HG03025 (cell line): ENCODE measurements at regions not wholly inside any gene's neighbourhood (a gene's known extent, or its start where the extent isn't known, plus 50 kb on each side); places are given as distances from the start of the nearest gene placed in this dataset.

Experiments used
- ATAC-seq: cut with Tn5 transposase; IDR thresholded peaks from one replicate; pipeline ENCODE4 v1.9.1; 2021; ENCODE audit warnings: mild to moderate bottlenecking, moderate library complexity; ENCODE audit not compliant: unreplicated experiment, low FRiP score

GRCh38 chr6:63371104-63371715 lies 51.4 kb upstream of the LGSN start:
- ATAC-seq = no peak

GRCh38 chr6:63372951-63373533 lies 53.3 kb upstream of the LGSN start:
- ATAC-seq = no peak

- ATAC-seq = no peak
These were observed 69.5 kb upstream of the LGSN start for GRCh38 chr6:63389191-63389844.

- no peak for ATAC-seq
These were observed 71.6 kb upstream of the LGSN start for GRCh38 chr6:63391203-63391970.

DNA sequence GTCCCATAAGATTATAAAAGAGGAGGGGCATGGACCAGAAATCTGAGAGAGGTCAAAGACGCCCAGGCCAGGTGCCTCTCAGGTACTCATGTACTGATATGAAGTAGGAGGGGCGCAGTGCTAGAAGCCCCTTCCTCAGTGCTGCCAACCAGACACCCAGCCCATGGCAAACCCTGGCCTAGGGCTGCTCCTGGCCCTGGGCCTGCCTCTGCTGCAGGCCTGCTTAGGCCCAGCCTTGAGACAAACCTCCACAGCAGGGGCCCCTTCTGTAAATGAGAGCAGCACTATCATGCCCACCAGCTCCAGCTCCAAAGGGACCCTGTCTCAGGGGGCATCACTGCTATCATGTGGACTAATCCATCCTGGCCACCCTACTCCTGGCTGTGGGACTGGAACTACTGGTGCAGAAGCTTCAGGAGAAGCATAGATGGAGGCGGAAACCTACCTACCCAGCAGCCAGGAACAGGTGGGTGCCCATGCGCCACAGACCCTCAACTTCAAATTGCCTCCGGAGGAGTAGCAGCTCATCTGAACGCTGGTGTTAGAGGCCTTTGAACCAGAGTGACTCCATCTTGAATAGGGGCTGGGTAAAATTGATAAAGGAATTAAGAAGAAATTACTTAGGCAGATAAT lies 72.4 kb upstream of the LGSN start:
- no peak for ATAC-seq

- no peak for ATAC-seq
These were observed 75.0 kb upstream of the LGSN start for GRCh38 chr6:63394656-63395308.

GRCh38 chr6:63395381-63395780 lies 75.6 kb upstream of the LGSN start:
- ATAC-seq = no peak

DNA sequence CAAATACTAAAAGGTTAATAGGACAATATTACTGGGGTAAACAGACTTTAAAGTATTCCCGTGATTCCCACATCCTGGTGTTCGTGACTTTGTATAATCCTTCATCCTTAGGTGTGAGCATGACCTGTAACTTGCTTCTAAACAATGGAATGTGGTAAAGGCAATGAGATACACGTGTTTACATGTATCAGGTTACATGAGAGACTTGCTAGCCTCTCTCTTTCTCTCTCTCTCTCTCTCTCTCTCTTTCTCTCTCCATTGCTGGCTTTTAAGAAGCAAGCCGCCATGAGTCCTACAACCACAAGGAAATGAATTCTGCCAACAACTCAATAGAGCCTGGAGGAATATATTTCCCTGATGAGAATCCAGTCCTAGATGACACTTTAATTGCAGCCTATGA lies 83.9 kb upstream of the LGSN start:
- no peak for ATAC-seq

GRCh38 chr6:63410435-63411426 lies 90.9 kb upstream of the LGSN start:
- ATAC-seq = no peak

- no peak for ATAC-seq
These were observed 95.5 kb upstream of the LGSN start for GRCh38 chr6:63415286-63415685.

- no peak for ATAC-seq
These were observed 99.0 kb upstream of the LGSN start for GRCh38 chr6:63418741-63419140.

GRCh38 chr6:63424636-63425035 lies 104.9 kb upstream of the LGSN start:
- no peak for ATAC-seq

DNA sequence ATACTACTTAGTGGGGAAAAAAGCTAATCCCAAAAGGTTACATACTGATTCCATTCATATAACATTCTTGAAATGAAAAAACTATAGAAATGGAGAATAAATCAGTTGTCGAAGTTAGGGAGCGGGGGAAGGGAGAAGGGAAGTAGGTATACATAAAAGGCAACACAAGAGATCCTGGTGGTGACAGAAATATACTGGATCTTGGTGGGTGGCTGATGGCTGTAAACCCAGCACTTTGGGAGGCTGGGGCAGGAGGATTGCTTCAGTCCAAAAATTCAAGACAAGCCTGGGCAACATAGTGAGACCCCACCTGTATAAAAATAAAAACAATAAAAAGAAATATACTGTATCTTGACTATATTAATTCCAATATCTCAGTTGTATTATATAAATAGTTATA lies 105.7 kb upstream of the LGSN start:
- ATAC-seq = no peak

- ATAC-seq = no peak
These were observed 107.1 kb upstream of the LGSN start for GRCh38 chr6:63426844-63427243.

DNA sequence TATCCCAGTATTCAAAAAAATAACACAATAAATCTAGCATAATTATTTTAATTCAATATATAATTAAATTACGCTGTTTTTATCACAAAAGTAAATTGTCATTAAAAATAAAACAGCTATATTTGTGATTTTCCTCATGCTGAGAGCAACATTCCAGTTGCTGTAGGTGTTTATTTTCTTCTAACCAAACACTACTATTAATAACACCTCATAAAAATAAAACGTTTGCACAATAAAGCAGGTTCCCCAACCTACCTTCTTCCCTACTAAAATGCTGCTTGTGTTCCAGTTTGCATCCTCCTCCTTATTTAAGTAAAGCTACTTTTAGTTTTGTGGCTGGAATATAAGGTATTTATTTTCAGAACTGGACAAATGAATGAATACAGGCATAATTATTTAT lies 108.2 kb upstream of the LGSN start:
- no peak for ATAC-seq

- ATAC-seq = no peak
These were observed 111.3 kb upstream of the LGSN start for GRCh38 chr6:63430985-63431519.

GRCh38 chr6:63434943-63435342 lies 115.2 kb upstream of the LGSN start:
- ATAC-seq = no peak

DNA sequence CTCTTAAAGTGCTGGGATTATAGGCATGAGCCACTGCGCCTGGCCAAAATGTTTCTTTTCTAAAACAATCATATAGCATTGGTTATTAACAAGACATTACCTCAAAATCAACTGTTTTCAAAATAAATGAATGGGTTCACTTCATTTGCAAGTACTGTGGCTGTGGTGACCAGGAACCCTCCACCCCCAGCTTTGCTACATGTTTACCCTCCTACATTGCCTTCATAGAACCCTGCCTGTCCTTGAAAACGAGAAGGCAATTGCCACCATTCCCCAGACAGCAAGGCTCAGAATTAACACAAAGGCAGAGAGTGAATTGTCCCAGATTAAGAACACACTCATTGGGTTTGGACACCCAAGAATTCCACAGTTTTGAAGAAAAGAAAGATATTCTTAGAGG lies 116.6 kb upstream of the LGSN start:
- ATAC-seq = no peak

DNA sequence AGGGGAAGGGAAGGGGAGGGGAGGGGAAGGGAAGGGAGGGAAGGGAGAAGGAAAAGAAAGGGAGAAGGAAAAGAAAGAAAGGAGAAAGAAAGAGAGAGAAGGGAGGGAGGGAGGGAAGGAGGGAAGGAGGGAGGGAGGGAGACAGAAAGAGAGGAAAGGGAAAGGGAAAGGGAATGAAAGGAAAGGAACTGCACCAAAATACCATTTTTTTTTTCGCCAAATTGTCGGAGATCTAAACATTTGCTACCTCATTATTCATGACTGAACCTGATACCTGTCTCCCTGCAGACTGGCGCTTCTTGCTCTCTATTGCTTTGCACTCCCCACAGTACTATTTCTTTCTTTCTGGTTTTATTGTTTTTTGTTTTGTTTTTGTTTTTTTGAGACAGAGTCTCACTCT lies 117.3 kb upstream of the LGSN start:
- no peak for ATAC-seq
